B cell (primary cell): ENCODE measurements at regions not wholly inside any gene's neighbourhood (a gene's known extent, or its start where the extent isn't known, plus 50 kb on each side); places are given as distances from the start of the nearest gene placed in this dataset.

Experiments used
- ATAC-seq: fragments of 200-7000 bp; cut with Tn5 transposase; one replicate; pipeline ENCODE4 v1.10.0; 2021; ENCODE audit warnings: low read depth, mild to moderate bottlenecking, moderate number of reproducible peaks, moderate library complexity
- CTCF ChIA-PET: fragments of 350-600 bp; sonication (Branson Sonifier 250); formaldehyde crosslinking; loops from one replicate; lab custom pipeline; 2021; ENCODE audit warnings: antibody characterized with exemption, inconsistent platforms; lab: Charles Lee
- POLR2A ChIA-PET: fragments of 350-600 bp; sonication (Branson Sonifier 250); formaldehyde crosslinking; loops from one replicate; lab custom pipeline; 2021; ENCODE audit warnings: antibody characterized with exemption; lab: Charles Lee
- DNase-seq: peaks from one replicate; pipeline ENCODE4 v3.0.0; 2013
- H2AFZ ChIP-seq: 2 replicates; pipeline ENCODE4 v1.6.1; 2012; ENCODE audit warnings: mild to moderate bottlenecking, low read depth, low read length; ENCODE audit not compliant: insufficient read depth, poor library complexity, severe bottlenecking
- H3K27ac ChIP-seq, 2 donors: 1 replicate in 1 of 2; 2 replicates in 1 of 2; pipeline ENCODE4 v1.5.1; 2012 to 2013; ENCODE audit warnings: low read length in 2 of 2, mild to moderate bottlenecking in 2 of 2, moderate library complexity in 1 of 2
- H3K27me3 ChIP-seq, 4 experiments: fragments of 200-600 bp in 1 of 4; sonication (generic) in 1 of 4; replicated peaks in 1 of 4; 1 replicate in 2 of 4; 2 replicates in 2 of 4; pipeline versions ENCODE4 v1.6.1 to v1.7.0; 2013 to 2016; ENCODE audit warnings: low read length in 3 of 4, mild to moderate bottlenecking in 2 of 4, mixed read lengths in 1 of 4, moderate library complexity in 1 of 4; ENCODE audit not compliant: insufficient read depth in 4 of 4, control insufficient read depth in 3 of 4; ENCODE audit errors: control extremely low read depth in 1 of 4
- H3K36me3 ChIP-seq, 2 experiments: replicated peaks in 1 of 2; 1 replicate in 1 of 2; 2 replicates in 1 of 2; pipeline versions ENCODE4 v1.6.1 to v1.7.1; 2013; ENCODE audit warnings: low read length in 1 of 2; ENCODE audit not compliant: insufficient read depth in 2 of 2, control insufficient read depth in 1 of 2; ENCODE audit errors: control extremely low read depth in 1 of 2, extremely low read depth in 1 of 2
- H3K4me1 ChIP-seq, 2 donors: fragments of 200-600 bp in 1 of 2; sonication (generic) in 1 of 2; 1 replicate in 1 of 2; 2 replicates in 1 of 2; pipeline versions ENCODE4 v1.5.1 to v1.6.1; 2013 to 2017; ENCODE audit warnings: low read length in 2 of 2; ENCODE audit not compliant: control insufficient read depth in 2 of 2, insufficient read depth in 2 of 2
- H3K4me2 ChIP-seq: replicated peaks from 2 replicates; pipeline ENCODE3; 2012; ENCODE audit warnings: mild to moderate bottlenecking, low read depth, low read length; ENCODE audit not compliant: poor library complexity, severe bottlenecking
- H3K4me3 ChIP-seq, 5 experiments: fragments of 200-600 bp in 1 of 5; sonication (generic) in 1 of 5; 1 replicate in 3 of 5; 2 replicates in 2 of 5; pipeline versions ENCODE4 v1.5.1 to v1.7.0; 2011 to 2016; ENCODE audit warnings: low read length in 4 of 5, mild to moderate bottlenecking in 4 of 5, low read depth in 2 of 5, control low read depth in 1 of 5, moderate library complexity in 1 of 5; ENCODE audit not compliant: insufficient read depth in 1 of 5; ENCODE audit errors: control extremely low read depth in 1 of 5, extremely low read depth in 1 of 5
- H3K79me2 ChIP-seq: fragments of 200-600 bp; sonication (generic); one replicate; pipeline ENCODE4 v1.6.0; 2016; ENCODE audit warnings: low read length; ENCODE audit not compliant: control insufficient read depth, insufficient read depth
- H3K9ac ChIP-seq: fragments of 200-600 bp; sonication (generic); 2 replicates; pipeline ENCODE4 v1.6.1; 2017; ENCODE audit warnings: mild to moderate bottlenecking, low read length, moderate library complexity
- H3K9me3 ChIP-seq, 3 donors: one replicate each; pipeline versions ENCODE4 v1.6.1 to v1.7.1; 2013; ENCODE audit warnings: low read length in 2 of 3; ENCODE audit not compliant: control insufficient read depth in 2 of 3, insufficient read depth in 1 of 3; ENCODE audit errors: control extremely low read depth in 1 of 3
- H4K20me1 ChIP-seq: 2 replicates; pipeline ENCODE4 v1.6.0; 2012; ENCODE audit warnings: mild to moderate bottlenecking, low read length; ENCODE audit not compliant: insufficient read depth, control insufficient read depth, poor library complexity, severe bottlenecking
- H3K27ac Mint-ChIP-seq: one replicate; pipeline ENCODE4 v1.8.0; 2021; ENCODE audit warnings: mixed read lengths
- H3K27me3 Mint-ChIP-seq: one replicate; pipeline ENCODE4 v1.8.0; 2021; ENCODE audit warnings: mixed read lengths
- H3K4me1 Mint-ChIP-seq: one replicate; pipeline ENCODE4 v1.8.0; 2021; ENCODE audit warnings: mixed read lengths
- H3K4me3 Mint-ChIP-seq: one replicate; pipeline ENCODE4 v1.8.0; 2021; ENCODE audit warnings: mixed read lengths
- H3K9me3 Mint-ChIP-seq: one replicate; pipeline ENCODE4 v1.8.0; 2022; ENCODE audit warnings: mixed read lengths; ENCODE audit not compliant: insufficient read depth
- CTCF ChIP-seq: fragments of 200-600 bp; IDR thresholded peaks from one replicate; pipeline ENCODE4 v1.8.0; 2022; ENCODE audit warnings: antibody characterized with exemption, mild to moderate bottlenecking
- EZH2 ChIP-seq: IDR thresholded peaks from 2 replicates; pipeline ENCODE4 v1.6.1; 2012; ENCODE audit warnings: borderline replicate concordance, low read depth, mild to moderate bottlenecking, moderate library complexity, low read length; ENCODE audit not compliant: insufficient read depth, poor library complexity, severe bottlenecking
- WGBS: methylation state at CpG from one replicate; pipeline ENCODE4 v1.1.5; 2013; ENCODE audit warnings: missing lambda C conversion rate; ENCODE audit not compliant: insufficient coverage; 5-methylcytosine and 5-hydroxymethylcytosine counted together
- intact Hi-C: fragments of 100-400 bp; cut with micrococcal nuclease; formaldehyde crosslinking; loops from one replicate; pipeline ENCODE4 v1.10.0; 2022

- H3K36me3 ChIP-seq, result no peaks in the 10 kb centered on the region
- H3K79me2 ChIP-seq, result no peaks in the 10 kb centered on the region
- POLR2A ChIA-PET, result no interaction called here
- peaks cover 0 to 26% (median 5%) of the 10 kb centered on the region in 4 experiments for H3K27me3 ChIP-seq
- Mint-ChIP-seq H3K27me3 (peaks cover 39% of the 10 kb centered on the region), H3K27ac (no peak overlapping the region), H3K9me3 (peaks cover 2% of the 10 kb centered on the region), H3K4me1 (no peaks in the 10 kb centered on the region), H3K4me3 (no peak overlapping the region)
- H4K20me1 ChIP-seq, result no peaks in the 10 kb centered on the region
- H3K4me3 ChIP-seq, result no peak overlapping the region
- H3K9ac ChIP-seq, result no peak overlapping the region
- H3K27ac ChIP-seq, result no peak overlapping the region
- intact Hi-C loops, result no loop called here
- 90% methylated on average over 2 of the region's 3 CpGs for WGBS
- H3K4me2 ChIP-seq, result no peak overlapping the region
- CTCF ChIA-PET, result no interaction called here
- H3K9me3 ChIP-seq, result no peaks in the 10 kb centered on the region
- no peak overlapping the region for H2AFZ ChIP-seq
- ATAC-seq (no peak), DNase-seq (no peak)
- no peaks in the 10 kb centered on the region for H3K4me1 ChIP-seq
- TF ChIP-seq EZH2 (no peak), CTCF (no peak)
Observed at GRCh38 chr11:45414088-45414487, 127.9 kb upstream of the SYT13 start.

GRCh38 chr11:45413156-45413858 lies 127.2 kb upstream of the SYT13 start:
- Histone ChIP-seq H3K36me3 (no peaks in the 10 kb centered on the region), H3K27me3 (peaks cover 0 to 31% (median 5%) of the 10 kb centered on the region in 4 experiments), H3K9me3 (no peaks in the 10 kb centered on the region), H4K20me1 (no peaks in the 10 kb centered on the region), H3K4me2 (no peak overlapping the region), H3K79me2 (no peaks in the 10 kb centered on the region), H3K4me3 (no peak overlapping the region), H3K4me1 (no peaks in the 10 kb centered on the region), H3K9ac (no peak overlapping the region), H3K27ac (no peak overlapping the region), H2AFZ (no peak overlapping the region)
- H3K27ac Mint-ChIP-seq, result no peak overlapping the region
- ChIA-PET POLR2A (no interaction called here), CTCF (no interaction called here)
- ATAC-seq (no peak), DNase-seq (no peak)
- no peaks in the 10 kb centered on the region for H3K4me1 Mint-ChIP-seq
- intact Hi-C loops, result no loop called here
- 78% methylated on average over 2 of the region's 8 CpGs for WGBS
- H3K27me3 Mint-ChIP-seq, result peaks cover 38% of the 10 kb centered on the region
- TF ChIP-seq EZH2 (no peak), CTCF (no peak)
- H3K9me3 Mint-ChIP-seq, result no peaks in the 10 kb centered on the region
- H3K4me3 Mint-ChIP-seq, result no peak overlapping the region
